Vagina (tissue), 2 donors: ENCODE measurements at regions not wholly inside any gene's neighbourhood (a gene's known extent, or its start where the extent isn't known, plus 50 kb on each side); places are given as distances from the start of the nearest gene placed in this dataset.

ENCODE experiments used
- DNase-seq, 2 donors: peaks; one replicate each; pipeline ENCODE4 v3.0.0-alpha.2; 2017; ENCODE audit errors: extremely low spot score in 2 of 2
- H3K27ac ChIP-seq: fragments of 200-600 bp; sonication (generic); one replicate; pipeline ENCODE4 v1.5.1; 2019
- H3K27me3 ChIP-seq: fragments of 200-600 bp; sonication (generic); one replicate; pipeline ENCODE4 v1.5.1; 2019
- H3K36me3 ChIP-seq, 2 donors: fragments of 200-600 bp; sonication (generic); one replicate each; pipeline ENCODE4 v1.5.1; 2017 to 2019
- H3K4me1 ChIP-seq: fragments of 200-600 bp; sonication (generic); one replicate; pipeline ENCODE4 v1.5.1; 2019
- H3K4me3 ChIP-seq, 2 donors: fragments of 200-600 bp; sonication (generic); 1 replicate in 1 of 2; 2 replicates in 1 of 2; pipeline ENCODE4 v1.5.1; 2016 to 2019
- H3K9me3 ChIP-seq: fragments of 200-600 bp; sonication (generic); one replicate; pipeline ENCODE4 v1.5.1; 2019
- POLR2A ChIP-seq, 2 donors: fragments of 450-650 bp; IDR thresholded peaks; one replicate each; pipeline ENCODE4 v1.6.1; 2017; ENCODE audit warnings: antibody characterized with exemption in 2 of 2, mild to moderate bottlenecking in 2 of 2, moderate library complexity in 2 of 2
- POLR2AphosphoS5 ChIP-seq, 2 donors: sonication (generic); formaldehyde crosslinking; IDR thresholded peaks; one replicate each; pipeline ENCODE4 v1.9.0; 2017; ENCODE audit warnings: antibody characterized with exemption in 2 of 2, mild to moderate bottlenecking in 2 of 2, low read depth in 1 of 2; ENCODE audit not compliant: insufficient read depth in 1 of 2
- intact Hi-C: fragments of 100-400 bp; cut with DNase I; formaldehyde crosslinking; loops from one replicate; pipeline ENCODE4 v1.15.1; 2023
- TF ChIP-seq, protein P1 (sequence below), 3 experiments: fragments of 450-650 bp in 2 of 3; fragments of 200-600 bp in 1 of 3; sonication (generic) in 1 of 3; IDR thresholded peaks; one replicate each; pipeline ENCODE4 v1.5.1; 2017 to 2019; ENCODE audit warnings: antibody characterized with exemption in 3 of 3, mild to moderate bottlenecking in 2 of 3, moderate library complexity in 2 of 3

GRCh38 chr1:221075911-221076310 lies 196.7 kb downstream of the HLX start:
- no peak overlapping the region for H3K27ac ChIP-seq
- no peak overlapping the region for H3K4me3 ChIP-seq
- H3K4me1 ChIP-seq, result no peaks in the 10 kb centered on the region
- H3K27me3 ChIP-seq, result no peaks in the 10 kb centered on the region
- TF ChIP-seq, protein P1, sequence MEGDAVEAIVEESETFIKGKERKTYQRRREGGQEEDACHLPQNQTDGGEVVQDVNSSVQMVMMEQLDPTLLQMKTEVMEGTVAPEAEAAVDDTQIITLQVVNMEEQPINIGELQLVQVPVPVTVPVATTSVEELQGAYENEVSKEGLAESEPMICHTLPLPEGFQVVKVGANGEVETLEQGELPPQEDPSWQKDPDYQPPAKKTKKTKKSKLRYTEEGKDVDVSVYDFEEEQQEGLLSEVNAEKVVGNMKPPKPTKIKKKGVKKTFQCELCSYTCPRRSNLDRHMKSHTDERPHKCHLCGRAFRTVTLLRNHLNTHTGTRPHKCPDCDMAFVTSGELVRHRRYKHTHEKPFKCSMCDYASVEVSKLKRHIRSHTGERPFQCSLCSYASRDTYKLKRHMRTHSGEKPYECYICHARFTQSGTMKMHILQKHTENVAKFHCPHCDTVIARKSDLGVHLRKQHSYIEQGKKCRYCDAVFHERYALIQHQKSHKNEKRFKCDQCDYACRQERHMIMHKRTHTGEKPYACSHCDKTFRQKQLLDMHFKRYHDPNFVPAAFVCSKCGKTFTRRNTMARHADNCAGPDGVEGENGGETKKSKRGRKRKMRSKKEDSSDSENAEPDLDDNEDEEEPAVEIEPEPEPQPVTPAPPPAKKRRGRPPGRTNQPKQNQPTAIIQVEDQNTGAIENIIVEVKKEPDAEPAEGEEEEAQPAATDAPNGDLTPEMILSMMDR (IDR thresholded peaks at IDR 0.05), result no peak
- no peak for TF ChIP-seq POLR2AphosphoS5 (IDR thresholded peaks at IDR 0.05; ENCODE audit: insufficient read depth in 1 of 2, low read depth in 1 of 2)
- no peaks in the 10 kb centered on the region for H3K9me3 ChIP-seq
- intact Hi-C loops, result no loop called here
- no peak for DNase-seq
- no peaks in the 10 kb centered on the region for H3K36me3 ChIP-seq

- intact Hi-C loops, result no loop called here
Observed at GRCh38 chr1:221076391-221076811, 197.2 kb downstream of the HLX start.

DNA sequence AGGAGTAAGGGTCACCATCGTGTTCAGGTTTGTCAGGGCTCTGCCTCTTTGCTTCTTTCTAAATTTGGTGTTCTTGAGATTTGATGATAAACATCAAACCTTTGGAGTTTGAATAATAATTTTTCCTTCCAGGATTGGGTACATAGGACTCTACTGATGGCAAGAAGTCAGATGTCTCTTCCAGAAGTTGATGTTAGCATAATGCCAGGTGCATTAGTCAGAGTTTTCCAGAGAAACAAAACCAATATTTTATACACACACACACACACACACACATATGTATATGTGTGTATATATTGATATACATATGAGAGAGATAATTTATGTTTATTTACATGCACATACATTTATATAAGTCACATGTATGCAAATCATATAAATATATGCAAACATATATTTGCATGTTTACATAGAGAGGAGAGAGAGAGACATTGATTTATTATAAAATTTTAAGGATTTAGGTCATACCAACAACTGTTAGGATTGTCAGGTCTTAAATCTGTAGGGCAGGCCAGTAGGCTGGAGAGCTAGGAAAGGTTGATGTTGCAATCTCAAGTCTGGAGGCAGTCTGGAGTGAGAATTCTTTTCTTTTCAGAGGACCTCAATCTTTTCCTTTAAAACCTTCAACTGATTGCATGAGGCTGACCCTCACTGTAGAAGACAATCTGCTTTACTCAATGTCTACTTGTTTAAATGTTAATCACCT lies 199.2 kb downstream of the HLX start:
- intact Hi-C loops, result no loop called here
- H3K9me3 ChIP-seq, result no peaks in the 10 kb centered on the region
- no peak for TF ChIP-seq POLR2AphosphoS5 (IDR thresholded peaks at IDR 0.05; ENCODE audit: insufficient read depth in 1 of 2, low read depth in 1 of 2)
- TF ChIP-seq, protein P1 (IDR thresholded peaks at IDR 0.05), result no peak
- no peak for TF ChIP-seq POLR2A (IDR thresholded peaks at IDR 0.05)
- no peak for DNase-seq
- H3K4me1 ChIP-seq, result no peaks in the 10 kb centered on the region
- H3K27me3 ChIP-seq, result no peaks in the 10 kb centered on the region
- H3K4me3 ChIP-seq, result no peak overlapping the region
- H3K27ac ChIP-seq, result no peak overlapping the region
- no peaks in the 10 kb centered on the region for H3K36me3 ChIP-seq

More at GRCh38 chr1:221076391-221076811, 197.2 kb downstream of the HLX start:
- TF ChIP-seq, protein P1 (IDR thresholded peaks at IDR 0.05), result no peak
- TF ChIP-seq POLR2A (IDR thresholded peaks at IDR 0.05), result no peak
- no peak for TF ChIP-seq POLR2AphosphoS5 (IDR thresholded peaks at IDR 0.05; ENCODE audit: insufficient read depth in 1 of 2, low read depth in 1 of 2)
- H3K27ac ChIP-seq, result no peak overlapping the region
- no peaks in the 10 kb centered on the region for H3K4me1 ChIP-seq
- no peaks in the 10 kb centered on the region for H3K9me3 ChIP-seq
- DNase-seq, result no peak
- no peaks in the 10 kb centered on the region for H3K36me3 ChIP-seq
- H3K27me3 ChIP-seq, result no peaks in the 10 kb centered on the region
- H3K4me3 ChIP-seq, result no peak overlapping the region

GRCh38 chr1:221083902-221084301 lies 204.7 kb downstream of the HLX start:
- Histone ChIP-seq H3K27me3 (no peaks in the 10 kb centered on the region), H3K27ac (no peak overlapping the region), H3K36me3 (no peaks in the 10 kb centered on the region), H3K4me1 (peaks cover 10% of the 10 kb centered on the region), H3K4me3 (no peak overlapping the region), H3K9me3 (no peaks in the 10 kb centered on the region)
- intact Hi-C loops, result no loop called here
- TF ChIP-seq, protein P1 (IDR thresholded peaks at IDR 0.05), result no peak
- no peak for TF ChIP-seq POLR2AphosphoS5 (IDR thresholded peaks at IDR 0.05; ENCODE audit: insufficient read depth in 1 of 2, low read depth in 1 of 2)
- no peak for TF ChIP-seq POLR2A (IDR thresholded peaks at IDR 0.05)
- DNase-seq, result no peak

GRCh38 chr1:221084681-221085080 lies 205.4 kb downstream of the HLX start:
- peaks cover 10% of the 10 kb centered on the region for H3K4me1 ChIP-seq
- TF ChIP-seq POLR2AphosphoS5 (IDR thresholded peaks at IDR 0.05; ENCODE audit: insufficient read depth in 1 of 2, low read depth in 1 of 2) (no peak), POLR2A (IDR thresholded peaks at IDR 0.05) (no peak)
- TF ChIP-seq, protein P1 (IDR thresholded peaks at IDR 0.05), result no peak
- H3K4me3 ChIP-seq, result no peak overlapping the region
- no peaks in the 10 kb centered on the region for H3K9me3 ChIP-seq
- no peak for DNase-seq
- H3K27ac ChIP-seq, result no peak overlapping the region
- no peaks in the 10 kb centered on the region for H3K27me3 ChIP-seq
- intact Hi-C loops, result no loop called here
- H3K36me3 ChIP-seq, result no peaks in the 10 kb centered on the region
